ENCODE measurements at regions not wholly inside any gene's neighbourhood (a gene's known extent, or its start where the extent isn't known, plus 50 kb on each side); places are given as distances from the start of the nearest gene placed in this dataset.
"Not testable (repeated sequence)": the region's sequence is repeated elsewhere in the genome, so short reads cannot be mapped to it uniquely, and the experiment has no call there.

DNA sequence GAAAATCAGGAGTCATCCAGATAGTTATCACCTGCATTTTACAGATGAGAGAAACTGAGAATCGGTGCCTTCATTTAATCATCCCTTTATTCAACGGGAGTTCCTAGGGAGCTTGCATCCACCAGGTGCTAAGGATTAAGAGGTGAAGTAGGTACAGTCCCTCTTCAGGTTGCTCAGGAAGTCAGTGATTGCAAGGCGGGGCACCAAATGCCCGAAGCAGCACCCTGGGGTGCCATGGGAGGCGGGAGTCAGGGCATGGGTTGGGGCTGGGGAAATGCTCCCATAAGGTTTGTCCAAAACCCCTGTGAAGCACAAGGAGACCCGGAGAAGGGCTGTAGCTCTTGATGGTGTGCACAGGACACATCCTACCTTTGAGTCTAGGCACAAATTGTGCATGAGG is 98.8 kb upstream of the KLF4 start:
- no peak for DNase-seq (ENCODE audit: low spot score)

DNA sequence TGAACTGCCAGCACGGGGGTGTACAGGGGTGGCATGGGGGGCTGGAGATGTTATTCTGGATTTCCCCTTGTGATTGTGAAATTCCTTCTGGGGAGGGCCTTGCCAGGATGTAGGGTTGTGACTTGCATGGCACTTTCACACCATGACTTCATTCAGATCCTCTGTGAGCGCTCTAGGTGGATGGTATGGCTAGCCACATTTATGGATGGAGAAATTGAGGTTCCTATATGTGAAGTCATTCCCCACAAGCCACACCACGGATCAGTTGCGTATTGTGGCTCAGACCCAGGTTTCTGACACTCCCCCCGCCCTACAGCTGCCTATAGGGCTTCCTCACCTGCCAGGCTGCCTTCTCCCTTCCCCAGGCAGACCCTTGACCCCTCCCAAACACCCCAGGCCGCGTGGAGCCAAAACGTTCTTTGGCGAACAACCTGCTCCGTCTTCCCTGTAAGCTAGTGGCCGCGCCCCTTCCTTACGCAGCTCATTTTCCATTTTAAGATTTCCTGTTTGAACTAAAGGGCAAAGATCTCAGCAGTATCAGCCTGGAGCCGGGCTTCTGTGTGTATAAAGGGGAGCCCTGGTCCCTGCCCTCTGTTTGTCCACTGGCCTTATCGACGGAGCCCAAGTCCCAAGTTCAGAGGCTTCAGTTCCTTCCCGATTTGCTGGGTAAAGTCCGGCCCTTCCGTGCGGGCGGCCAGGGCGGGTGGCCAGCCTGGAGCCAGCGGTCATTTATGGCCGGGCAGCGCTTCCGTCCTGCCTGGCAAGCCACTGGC is 97.8 kb upstream of the KLF4 start:
- DNase-seq (ENCODE audit: low spot score): peak; percentile 64

DNA sequence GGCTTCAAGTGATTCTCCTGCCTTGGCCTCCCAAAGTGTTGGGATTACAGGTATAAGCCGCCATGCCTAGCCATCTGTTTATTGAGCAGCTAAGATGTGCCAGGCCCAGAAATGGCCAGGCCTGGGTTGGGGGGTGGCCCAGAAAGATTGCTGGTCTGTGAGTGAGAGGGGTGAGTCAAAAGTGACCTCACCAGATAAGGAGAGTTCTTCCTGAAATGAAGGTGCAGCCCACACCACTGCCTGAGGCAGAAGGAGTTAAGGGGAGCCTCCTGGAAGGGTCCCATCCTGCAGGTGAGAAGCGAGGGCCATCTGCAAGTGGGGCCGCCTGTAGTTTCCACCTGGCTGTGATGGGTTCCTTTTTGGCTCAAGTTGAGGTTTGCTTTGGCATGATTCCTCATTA is 96.9 kb upstream of the KLF4 start:
- DNase-seq (ENCODE audit: low spot score): no peak

- DNase-seq (ENCODE audit: low spot score): no peak
These were observed 95.9 kb upstream of the KLF4 start for GRCh38 chr9:107585465-107585864.

DNA sequence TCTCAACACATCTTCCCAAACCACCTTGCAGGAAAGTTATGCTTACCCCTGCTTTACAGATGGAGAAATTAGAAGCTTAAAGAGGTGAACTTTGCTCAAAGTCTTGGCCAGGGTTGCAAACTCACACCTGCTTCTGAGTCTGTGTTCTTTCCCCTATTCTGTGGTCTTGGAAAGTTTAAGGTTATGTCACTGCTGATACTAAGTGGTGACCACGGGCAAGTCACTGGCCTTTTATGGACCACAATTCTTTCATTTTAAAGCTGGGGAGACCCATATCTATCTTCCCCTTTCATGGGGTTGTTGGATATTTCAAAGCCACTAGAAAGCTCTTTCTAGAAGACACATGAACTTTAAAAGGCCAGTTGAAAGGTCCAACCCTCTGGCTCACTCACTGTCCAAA is 95.4 kb upstream of the KLF4 start:
- no peak for DNase-seq (ENCODE audit: low spot score)

DNA sequence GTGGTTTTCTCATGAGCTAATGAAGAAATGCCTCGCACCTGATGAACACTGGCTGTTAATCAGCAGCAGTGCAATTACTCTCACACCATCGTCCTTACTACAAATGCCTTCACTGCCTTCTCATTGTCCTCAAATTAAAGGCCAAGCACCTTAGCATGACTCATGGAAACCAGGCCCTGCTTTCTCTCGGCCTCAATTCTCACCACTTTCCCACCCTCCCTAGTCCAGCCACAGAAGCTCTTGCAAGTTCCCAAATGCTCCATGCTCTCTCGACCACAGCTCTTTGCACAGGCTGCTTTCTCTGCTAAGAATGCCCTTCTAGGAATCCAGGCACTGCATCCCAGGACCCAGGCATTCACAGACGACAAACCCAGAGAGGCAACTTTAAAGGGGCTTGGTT is 94.6 kb upstream of the KLF4 start:
- DNase-seq (ENCODE audit: low spot score): no peak

DNA sequence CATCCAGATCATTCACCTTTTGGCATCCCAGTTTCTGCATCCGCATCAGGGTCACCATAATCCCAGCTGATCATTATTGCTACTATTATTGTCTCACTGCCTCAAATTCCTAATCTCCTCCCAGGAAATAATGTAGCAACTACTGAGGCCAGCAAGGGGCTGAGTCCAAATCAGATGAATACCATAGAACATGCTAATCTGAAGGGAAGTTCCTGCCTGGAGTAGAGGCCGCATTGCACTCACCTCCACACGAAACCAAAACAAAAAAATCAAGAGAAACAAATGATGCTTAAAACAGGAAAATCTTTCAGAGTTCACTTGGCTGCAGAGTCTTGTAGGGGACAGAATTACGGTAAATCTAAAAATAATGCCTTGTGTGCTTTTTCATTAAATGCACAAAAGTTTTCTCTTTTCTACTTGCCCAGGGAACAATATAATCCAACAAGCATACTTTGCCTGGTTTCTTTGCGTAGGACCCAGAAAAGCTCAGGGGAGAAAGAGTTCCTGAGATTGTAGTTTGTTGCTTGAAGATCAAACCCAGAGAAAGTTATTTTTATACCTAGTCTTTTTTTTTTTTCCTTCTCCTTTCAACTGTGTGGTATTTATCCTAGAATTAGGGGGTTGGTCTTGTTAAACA is 87.7 kb upstream of the KLF4 start:
- DNase-seq (ENCODE audit: low spot score): no peak

- DNase-seq (ENCODE audit: low spot score): no peak
These were observed 81.6 kb upstream of the KLF4 start for GRCh38 chr9:107571148-107571547.

DNA sequence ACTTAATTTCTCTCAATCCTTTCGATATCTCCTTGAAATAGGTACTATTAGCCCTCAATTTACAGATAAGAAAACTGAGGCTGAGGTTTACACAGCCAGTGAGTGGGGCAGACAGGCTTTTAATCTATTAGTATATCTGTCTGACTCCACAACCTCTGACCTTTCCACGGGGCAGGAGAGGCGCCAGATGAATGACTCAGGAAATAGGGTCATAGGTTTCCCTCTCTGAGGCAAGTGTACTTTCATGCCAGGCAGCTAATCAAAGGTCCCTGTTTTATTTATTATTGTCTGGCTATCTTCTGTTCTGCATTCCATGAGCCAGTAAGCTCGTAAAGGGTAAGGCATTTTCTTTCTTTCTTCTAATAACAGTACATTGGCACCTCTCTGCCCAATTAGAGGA is 79.6 kb upstream of the KLF4 start:
- DNase-seq (ENCODE audit: low spot score): peak; percentile 25

GRCh38 chr9:107568406-107568805 is 78.8 kb upstream of the KLF4 start:
- DNase-seq (ENCODE audit: low spot score): not testable (repeated sequence)

DNA sequence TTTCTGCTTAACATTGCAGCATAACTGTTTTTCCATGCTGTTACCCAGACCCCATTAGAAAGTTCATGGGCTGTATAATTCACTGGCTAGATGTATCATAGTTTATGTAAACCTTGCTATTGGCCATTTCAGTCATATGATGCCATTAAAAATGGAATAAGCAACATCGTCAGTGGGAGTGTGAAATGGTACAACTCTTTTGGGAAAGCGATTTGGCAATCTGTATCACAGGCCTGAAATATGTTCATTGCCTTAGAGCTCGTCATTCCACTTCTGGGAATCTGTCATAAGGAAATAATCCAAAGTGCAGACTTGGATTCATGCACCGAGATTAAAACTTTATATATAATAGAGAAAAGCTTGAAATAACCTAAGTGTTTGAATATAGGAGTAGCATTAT is 77.9 kb upstream of the KLF4 start:
- no peak for DNase-seq (ENCODE audit: low spot score)

DNA sequence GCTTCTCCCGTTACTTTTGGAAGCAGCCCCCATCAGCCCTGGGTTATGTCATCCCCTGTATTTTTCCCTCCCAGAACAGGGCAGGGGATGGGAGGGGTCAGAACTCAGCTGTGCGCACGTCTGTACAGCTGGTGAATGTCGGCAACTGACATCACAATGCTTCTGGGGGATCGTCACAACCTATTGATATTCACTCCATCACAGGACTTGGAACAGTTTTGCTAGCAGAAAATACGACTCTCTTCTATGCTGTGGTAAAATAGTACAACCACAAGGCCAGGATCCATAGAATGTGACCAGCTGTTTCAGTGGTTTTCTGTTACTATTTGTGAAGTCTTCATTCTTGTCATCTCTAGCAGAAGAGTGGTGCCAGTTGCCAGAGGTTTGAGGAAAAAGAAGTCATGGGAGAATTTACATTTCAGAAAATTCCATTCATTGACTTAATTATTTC is 77.1 kb upstream of the KLF4 start:
- DNase-seq (ENCODE audit: low spot score): no peak

GRCh38 chr9:107562798-107563197 is 73.2 kb upstream of the KLF4 start:
- DNase-seq (ENCODE audit: low spot score): no peak

GRCh38 chr9:107559494-107560086 is 70.0 kb upstream of the KLF4 start:
- no peak for DNase-seq (ENCODE audit: low spot score)

- DNase-seq (ENCODE audit: low spot score): no peak
These were observed 67.8 kb upstream of the KLF4 start for GRCh38 chr9:107557236-107557990.

DNA sequence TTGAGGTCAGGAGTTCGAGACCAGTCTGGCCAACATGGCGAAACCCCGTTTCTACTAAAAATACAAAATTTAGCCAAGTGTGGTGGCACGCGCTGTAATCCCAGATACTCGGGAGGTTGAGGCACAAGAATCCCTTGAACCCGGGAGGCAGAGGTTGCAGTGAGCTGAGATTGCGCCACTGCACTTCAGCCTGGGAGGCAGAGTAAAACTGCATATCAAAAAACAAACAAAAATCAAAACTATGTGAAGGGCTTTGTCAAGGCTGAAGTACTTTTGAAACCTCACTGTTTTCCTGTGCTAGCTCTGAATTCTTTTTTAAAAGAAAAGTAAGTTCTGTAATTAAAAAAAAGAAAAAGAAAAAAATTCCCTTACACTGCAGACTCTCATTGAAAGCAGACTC is 65.1 kb upstream of the KLF4 start:
- no peak for DNase-seq (ENCODE audit: low spot score)

DNA sequence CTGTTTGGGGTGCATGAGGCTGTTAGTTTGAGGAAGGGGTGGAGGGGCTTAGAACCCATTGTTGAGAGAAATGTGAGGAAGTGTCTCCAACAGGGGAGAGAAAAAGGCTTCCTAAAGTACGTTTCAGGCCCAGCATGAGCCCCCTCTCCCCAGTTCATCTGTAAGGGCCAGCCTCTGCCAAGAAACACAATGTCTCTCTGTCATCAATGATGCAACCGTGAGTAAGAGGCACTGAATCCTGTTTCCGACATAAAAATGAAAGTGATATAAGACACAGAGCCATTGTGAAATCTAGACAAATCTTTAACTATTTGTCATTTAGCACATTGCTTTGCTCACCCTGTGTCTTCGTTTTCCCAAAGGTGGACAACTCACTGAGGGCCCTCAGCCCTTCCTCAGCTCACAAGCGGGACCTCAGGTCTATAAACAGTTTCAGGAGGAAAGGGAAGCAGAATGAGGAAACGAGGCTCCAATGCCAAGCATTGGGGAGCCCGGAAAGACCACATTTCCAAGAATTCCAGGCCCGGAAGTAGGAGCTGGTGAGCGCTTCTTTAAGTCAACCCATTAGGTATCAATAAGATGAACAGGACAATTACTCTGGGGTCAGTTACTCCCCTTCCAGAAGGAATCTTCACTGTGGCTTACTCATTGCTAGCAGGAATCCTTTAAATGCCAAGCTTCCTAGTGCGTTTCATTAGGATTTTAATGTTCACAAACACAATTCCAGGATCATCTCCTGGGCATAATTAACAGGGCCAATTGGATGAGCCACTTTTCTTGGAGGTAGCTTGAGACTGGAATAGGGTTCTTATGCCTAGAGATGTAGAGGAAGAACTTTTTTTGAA is 59.0 kb upstream of the KLF4 start:
- DNase-seq (ENCODE audit: low spot score): no peak

DNA sequence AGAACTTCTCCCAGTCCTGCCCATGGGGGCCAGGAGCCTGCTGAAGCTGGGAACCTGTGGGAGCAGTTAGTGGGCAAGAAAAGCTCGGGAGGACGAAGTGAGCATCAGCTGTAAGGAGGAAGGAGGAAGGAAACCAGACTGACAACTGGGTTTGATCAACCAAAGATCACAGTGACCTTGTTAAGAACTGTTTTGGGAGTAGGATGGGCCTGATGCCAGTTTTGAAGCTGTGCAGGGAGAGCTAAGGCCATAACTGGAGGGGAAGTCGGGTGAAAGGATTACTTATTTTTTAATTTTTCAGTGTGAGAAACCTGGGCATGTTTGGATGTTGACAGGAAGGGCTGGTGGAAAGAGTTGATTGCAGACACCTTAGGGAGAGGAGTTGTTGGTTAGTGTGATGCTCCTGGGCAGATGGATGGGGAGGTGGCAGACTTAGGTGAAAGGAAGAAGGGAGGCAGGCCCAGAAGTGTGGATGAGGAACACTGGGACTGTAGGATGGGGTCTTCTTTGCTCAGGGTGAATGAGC is 58.3 kb upstream of the KLF4 start:
- no peak for DNase-seq (ENCODE audit: low spot score)

DNA sequence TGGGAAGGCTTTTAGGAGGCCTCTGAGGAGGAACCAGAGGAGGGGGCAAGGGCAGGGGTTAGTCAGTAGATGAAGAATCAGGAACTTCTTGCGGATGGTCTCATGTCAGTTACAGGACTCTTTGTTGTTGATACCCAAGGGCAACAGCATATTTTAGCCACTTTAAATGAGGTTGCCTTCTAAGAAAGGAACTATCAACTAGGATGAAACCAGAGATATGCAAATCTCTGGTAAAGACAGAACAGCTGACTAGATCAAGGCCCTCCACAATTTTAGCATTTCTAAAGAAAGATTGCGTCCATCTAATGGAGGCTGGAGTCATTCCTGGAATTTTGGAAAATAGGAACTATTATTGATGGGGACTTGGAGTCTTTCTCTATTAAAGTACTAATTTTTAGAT is 57.7 kb upstream of the KLF4 start:
- DNase-seq (ENCODE audit: low spot score): no peak

- DNase-seq (ENCODE audit: low spot score): no peak
These were observed 57.3 kb upstream of the KLF4 start for GRCh38 chr9:107546859-107547258.

GRCh38 chr9:107545036-107545435 is 55.5 kb upstream of the KLF4 start:
- no peak for DNase-seq (ENCODE audit: low spot score)

All from mucosa of gallbladder (tissue), 1 donor.